Activated CD4-positive, alpha-beta T cell treated with anti-CD3 and anti-CD28 coated beads, Interleukin-2, amount 10 ng/mL, durations not matched to agents 24 days and 14 days (primary cell): ENCODE measurements at regions not wholly inside any gene's neighbourhood (a gene's known extent, or its start where the extent isn't known, plus 50 kb on each side); places are given as distances from the start of the nearest gene placed in this dataset.
"Not testable (repeated sequence)": the region's sequence is repeated elsewhere in the genome, so short reads cannot be mapped to it uniquely, and the experiment has no call there.

ENCODE experiments used
- DNase-seq: peaks from one replicate; pipeline ENCODE4 v3.0.0; 2022
- H3K27ac Mint-ChIP-seq: one replicate; pipeline ENCODE4 v1.8.0; 2022; ENCODE audit warnings: mild to moderate bottlenecking, mixed read lengths
- H3K27me3 Mint-ChIP-seq: one replicate; pipeline ENCODE4 v1.8.0; 2022; ENCODE audit warnings: mixed read lengths
- H3K36me3 Mint-ChIP-seq: one replicate; pipeline ENCODE4 v1.8.0; 2022; ENCODE audit warnings: low read depth, mild to moderate bottlenecking, mixed read lengths
- H3K4me1 Mint-ChIP-seq: one replicate; pipeline ENCODE4 v1.8.0; 2021; ENCODE audit warnings: mixed read lengths
- H3K4me3 Mint-ChIP-seq: one replicate; pipeline ENCODE4 v1.8.0; 2022; ENCODE audit warnings: mild to moderate bottlenecking, moderate library complexity, mixed read lengths
- H3K9me3 Mint-ChIP-seq: one replicate; pipeline ENCODE4 v1.8.0; 2021; ENCODE audit warnings: mixed read lengths
- intact Hi-C: fragments of 100-400 bp; cut with micrococcal nuclease; formaldehyde crosslinking; loops from one replicate; pipeline ENCODE4 v1.15.1; 2023

DNA sequence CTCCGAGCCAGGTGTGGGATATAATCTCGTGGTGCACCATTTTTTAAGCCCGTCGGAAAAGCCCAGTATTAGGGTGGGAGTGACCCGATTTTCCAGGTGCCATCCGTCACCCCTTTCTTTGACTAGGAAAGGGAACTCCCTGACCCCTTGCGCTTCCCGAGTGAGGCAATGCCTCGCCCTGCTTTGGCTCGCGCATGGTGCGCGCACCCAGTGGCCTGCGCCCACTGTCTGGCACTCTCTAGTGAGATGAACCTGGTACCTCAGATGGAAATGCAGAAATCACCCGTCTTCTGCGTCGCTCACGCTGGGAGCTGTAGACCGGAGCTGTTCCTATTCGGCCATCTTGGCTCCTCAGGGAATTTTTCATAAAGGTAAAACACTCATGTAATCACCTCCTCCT, 63.9 kb downstream of the RWDD3 start:
- H3K36me3 Mint-ChIP-seq, H3K4me1 Mint-ChIP-seq, intact Hi-C loops, H3K9me3 Mint-ChIP-seq, DNase-seq, H3K27ac Mint-ChIP-seq, H3K4me3 Mint-ChIP-seq, H3K27me3 Mint-ChIP-seq: not testable (repeated sequence)

DNA sequence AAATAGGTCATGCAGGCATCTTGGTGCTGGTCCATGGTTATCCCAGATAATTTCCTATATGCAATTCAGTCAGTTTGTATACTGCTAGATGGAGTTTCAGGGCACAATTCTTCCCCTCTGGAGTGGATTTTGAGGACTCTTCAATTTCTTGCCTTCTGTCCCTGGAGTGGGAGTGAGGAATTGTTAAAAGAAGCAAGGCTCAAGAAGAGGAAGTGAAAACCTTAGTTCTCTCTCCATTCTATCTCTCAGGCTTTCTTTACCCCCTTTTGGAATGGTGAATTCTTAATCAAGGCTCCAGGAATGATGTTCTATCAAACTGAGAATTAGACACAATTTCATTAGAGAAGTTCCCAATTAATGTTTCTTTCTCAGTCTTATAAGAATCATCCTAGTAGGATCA, 67.1 kb downstream of the RWDD3 start:
- no peaks in the 10 kb centered on the region for H3K27me3 Mint-ChIP-seq
- no peaks in the 10 kb centered on the region for H3K4me1 Mint-ChIP-seq
- intact Hi-C loops, result no loop called here
- no peak overlapping the region for H3K4me3 Mint-ChIP-seq
- DNase-seq, result no peak
- H3K9me3 Mint-ChIP-seq, result no peaks in the 10 kb centered on the region
- H3K36me3 Mint-ChIP-seq, result no peaks in the 10 kb centered on the region
- no peak overlapping the region for H3K27ac Mint-ChIP-seq

DNA sequence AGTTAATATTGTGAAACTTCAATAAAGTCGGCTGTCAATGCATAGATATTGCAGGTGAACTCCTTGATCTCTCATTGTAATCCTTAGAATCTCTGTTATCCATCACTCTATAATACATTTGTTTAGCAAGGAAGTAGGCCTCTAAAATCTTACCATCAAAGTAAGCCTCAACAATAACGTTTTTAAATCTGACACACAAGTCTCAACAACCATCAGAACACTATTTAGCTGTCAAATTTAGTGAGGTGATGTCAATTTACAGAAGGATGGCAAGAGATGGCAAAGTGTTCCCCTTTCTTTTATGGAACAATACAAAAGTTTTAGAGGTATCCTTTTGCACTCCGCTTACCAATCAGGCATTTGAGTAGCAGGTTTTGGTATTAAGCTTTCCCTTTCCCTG, 67.6 kb downstream of the RWDD3 start:
- Mint-ChIP-seq H3K4me3 (no peak overlapping the region), H3K36me3 (no peaks in the 10 kb centered on the region), H3K27me3 (no peaks in the 10 kb centered on the region), H3K27ac (no peak overlapping the region), H3K9me3 (no peaks in the 10 kb centered on the region), H3K4me1 (no peaks in the 10 kb centered on the region)
- no peak for DNase-seq
- intact Hi-C loops, result no loop called here

DNA sequence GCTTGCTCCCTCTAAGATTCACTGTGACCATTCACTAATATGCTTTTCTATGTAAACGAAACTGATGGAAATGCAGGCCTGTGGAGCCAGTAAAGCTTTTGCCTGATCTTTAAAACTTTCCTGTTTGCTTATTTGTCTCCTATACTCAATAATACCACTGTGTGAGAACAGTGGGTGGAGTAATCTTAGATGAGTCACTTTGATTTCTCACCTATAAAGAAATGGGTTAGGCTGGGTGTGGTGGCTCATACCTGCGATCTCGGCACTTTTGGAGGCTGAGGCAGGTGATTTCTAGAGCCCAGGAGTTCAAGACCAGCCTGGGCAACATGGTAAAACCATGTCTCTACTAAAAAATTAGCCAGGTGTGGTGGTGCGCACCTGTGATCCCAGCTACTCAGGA, 70.8 kb downstream of the RWDD3 start:
- Mint-ChIP-seq H3K27me3 (peaks cover 6% of the 10 kb centered on the region), H3K36me3 (no peaks in the 10 kb centered on the region), H3K27ac (no peak overlapping the region), H3K4me1 (no peaks in the 10 kb centered on the region), H3K4me3 (no peak overlapping the region), H3K9me3 (no peaks in the 10 kb centered on the region)
- intact Hi-C loops, result no loop called here
- DNase-seq, result no peak

DNA sequence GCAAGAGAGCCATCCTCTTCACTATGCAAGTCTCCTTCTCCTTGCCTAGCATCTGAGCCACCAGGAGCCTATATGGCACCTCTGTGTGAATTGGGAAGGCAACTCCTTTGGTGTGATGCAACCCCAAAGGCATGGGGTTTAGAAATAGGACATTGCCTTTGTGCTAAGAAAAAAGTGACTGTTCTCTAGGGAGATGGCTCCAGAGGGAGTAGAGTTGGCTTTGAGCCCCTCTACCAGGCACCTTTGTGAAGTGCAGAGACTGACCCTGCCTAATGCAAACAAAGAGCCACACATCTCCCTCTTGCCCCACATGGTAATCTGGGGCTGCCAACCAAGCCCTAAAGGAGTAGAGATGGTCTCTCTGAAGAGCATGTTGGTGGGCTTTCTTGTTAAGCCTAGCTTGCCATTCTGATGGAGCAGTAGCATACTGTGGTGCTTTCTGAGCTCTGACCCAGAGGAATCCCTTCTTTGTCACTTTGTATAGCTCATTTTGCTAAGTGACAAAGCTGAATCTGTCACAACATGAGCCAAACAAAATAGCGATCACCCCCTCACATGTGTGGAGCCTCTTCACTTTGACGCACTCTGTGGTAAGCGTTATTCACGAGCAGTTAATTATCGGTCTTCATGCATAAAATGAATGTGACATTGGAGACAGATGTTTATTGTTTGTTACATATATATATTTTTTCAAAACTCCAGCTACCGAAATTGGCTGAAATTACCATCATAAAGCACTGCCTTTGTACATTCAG, 74.4 kb downstream of the RWDD3 start:
- no peak overlapping the region for H3K4me3 Mint-ChIP-seq
- no peaks in the 10 kb centered on the region for H3K9me3 Mint-ChIP-seq
- H3K36me3 Mint-ChIP-seq, result no peaks in the 10 kb centered on the region
- no peak for DNase-seq
- H3K27me3 Mint-ChIP-seq, result peaks cover 6% of the 10 kb centered on the region
- intact Hi-C loops, result no loop called here
- H3K27ac Mint-ChIP-seq, result no peak overlapping the region
- H3K4me1 Mint-ChIP-seq, result no peaks in the 10 kb centered on the region

DNA sequence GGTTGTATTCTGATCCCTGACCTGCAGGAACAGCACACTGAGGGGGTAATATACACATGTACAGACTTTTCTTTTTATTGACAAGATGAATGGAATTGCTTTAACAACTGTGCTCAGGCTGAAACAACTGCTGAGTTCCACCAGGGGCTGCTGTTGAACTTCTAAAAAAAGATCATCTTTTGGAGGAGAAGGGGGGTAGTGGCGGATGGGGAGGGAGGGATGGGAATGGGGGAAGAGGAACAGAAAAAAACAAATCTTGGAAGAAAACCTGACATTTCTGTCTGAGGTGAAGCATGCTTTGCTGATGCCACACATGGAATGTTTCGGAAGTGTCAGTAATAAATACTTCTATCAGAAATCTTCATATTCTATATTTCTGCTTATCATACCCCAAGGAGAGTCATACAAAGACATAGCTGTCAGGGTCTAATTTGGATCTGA, 75.0 kb downstream of the RWDD3 start:
- intact Hi-C loops, result no loop called here
- DNase-seq, result no peak
- Mint-ChIP-seq H3K9me3 (no peaks in the 10 kb centered on the region), H3K27ac (no peak overlapping the region), H3K27me3 (peaks cover 6% of the 10 kb centered on the region), H3K36me3 (no peaks in the 10 kb centered on the region), H3K4me1 (no peaks in the 10 kb centered on the region), H3K4me3 (no peak overlapping the region)

DNA sequence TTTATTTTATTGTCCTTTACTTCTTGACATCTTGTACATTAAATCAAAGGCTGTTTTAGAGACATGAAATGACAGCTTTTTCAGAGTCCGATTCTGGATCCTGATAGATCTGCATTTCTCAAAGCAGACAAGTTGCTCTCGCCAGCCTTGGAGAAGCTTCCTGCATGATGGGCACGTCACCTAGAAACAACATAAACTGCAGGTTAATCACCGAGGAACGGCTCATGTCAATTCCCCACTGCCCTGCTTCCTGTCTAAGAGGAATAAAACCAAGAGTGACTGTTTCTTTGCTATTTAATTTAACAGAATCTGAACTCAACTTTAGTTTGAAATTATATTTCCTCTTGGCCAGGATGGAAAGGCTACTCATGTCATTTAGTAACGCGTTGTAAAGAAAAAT, 77.0 kb downstream of the RWDD3 start:
- DNase-seq, result no peak
- H3K27ac Mint-ChIP-seq, result no peak overlapping the region

DNA sequence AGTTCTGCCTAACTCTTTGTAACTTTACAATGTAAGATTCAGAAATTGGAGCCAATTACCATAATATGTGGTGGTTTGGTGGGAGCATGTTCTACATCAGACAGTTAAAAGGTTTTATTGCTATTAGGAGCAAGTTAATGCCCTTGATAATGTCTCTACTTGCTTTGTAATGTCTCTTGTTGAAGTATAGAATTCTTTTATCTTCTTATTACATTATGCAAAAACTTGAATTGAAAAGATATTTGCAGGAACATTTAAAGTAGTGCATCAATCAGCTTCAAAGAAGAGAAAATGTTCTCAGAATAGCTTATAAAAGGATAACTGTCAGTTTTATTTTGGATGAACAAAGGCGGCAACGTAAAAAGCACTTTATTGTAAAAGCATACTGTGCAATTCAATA, 77.8 kb downstream of the RWDD3 start:
- Mint-ChIP-seq H3K4me1 (no peaks in the 10 kb centered on the region), H3K4me3 (no peak overlapping the region), H3K9me3 (peaks cover 3% of the 10 kb centered on the region), H3K27me3 (peaks cover 6% of the 10 kb centered on the region), H3K27ac (no peak overlapping the region), H3K36me3 (no peaks in the 10 kb centered on the region)
- no peak for DNase-seq
- intact Hi-C loops, result no loop called here

More for the DNA sequence above, 77.0 kb downstream of the RWDD3 start:
- Mint-ChIP-seq H3K9me3 (peaks cover 3% of the 10 kb centered on the region), H3K27me3 (peaks cover 6% of the 10 kb centered on the region), H3K4me1 (no peaks in the 10 kb centered on the region), H3K4me3 (no peak overlapping the region), H3K36me3 (no peaks in the 10 kb centered on the region)
- intact Hi-C loops, result no loop called here

DNA sequence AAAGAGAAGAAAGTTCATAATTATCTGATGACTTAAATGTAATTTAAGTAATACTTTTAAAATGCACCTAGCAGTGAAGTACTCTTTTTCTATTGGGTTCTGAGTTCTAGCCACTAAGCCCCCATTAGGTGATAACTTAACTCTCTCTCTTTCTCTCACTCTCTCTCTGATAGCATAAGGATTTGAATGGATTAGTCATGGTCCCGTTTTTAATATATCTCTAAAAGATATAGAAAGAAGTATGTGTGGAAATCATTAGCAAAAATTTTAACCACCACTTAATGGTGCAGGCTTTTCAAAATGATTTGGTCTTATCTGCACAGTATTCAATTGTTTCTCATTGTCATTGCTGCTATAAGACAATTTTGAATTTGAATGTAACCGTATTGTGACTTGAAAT, 78.2 kb downstream of the RWDD3 start:
- peaks cover 5% of the 10 kb centered on the region for H3K27me3 Mint-ChIP-seq

DNA sequence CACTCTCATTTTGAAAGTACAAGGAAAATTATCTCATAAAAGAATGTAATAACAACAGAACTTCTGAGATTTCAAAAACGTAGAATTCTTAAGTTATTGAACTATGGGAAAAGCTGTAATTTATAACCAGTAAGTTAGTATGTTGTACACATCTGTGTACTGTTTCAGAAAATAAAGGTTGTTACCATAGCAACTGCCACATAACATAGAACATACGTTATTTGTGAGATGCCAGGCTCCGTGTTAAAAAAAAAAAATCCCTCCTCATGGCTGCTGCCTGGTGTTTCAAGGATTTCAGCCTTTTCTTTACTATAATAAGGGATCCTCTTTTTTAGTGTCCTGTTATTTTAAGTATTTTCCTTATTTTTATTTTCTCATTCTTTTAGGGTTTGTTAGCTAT, 79.5 kb downstream of the RWDD3 start:
- no peak for DNase-seq
- intact Hi-C loops, result no loop called here
- Mint-ChIP-seq H3K36me3 (no peaks in the 10 kb centered on the region), H3K9me3 (peaks cover 3% of the 10 kb centered on the region), H3K27me3 (peaks cover 5% of the 10 kb centered on the region), H3K4me3 (no peak overlapping the region), H3K4me1 (no peaks in the 10 kb centered on the region), H3K27ac (no peak overlapping the region)

More for the DNA sequence above, 78.2 kb downstream of the RWDD3 start:
- DNase-seq, result no peak
- H3K9me3 Mint-ChIP-seq, result peaks cover 3% of the 10 kb centered on the region
- no peak overlapping the region for H3K27ac Mint-ChIP-seq
- no peaks in the 10 kb centered on the region for H3K36me3 Mint-ChIP-seq
- H3K4me3 Mint-ChIP-seq, result no peak overlapping the region
- no peaks in the 10 kb centered on the region for H3K4me1 Mint-ChIP-seq
- intact Hi-C loops, result no loop called here

DNA sequence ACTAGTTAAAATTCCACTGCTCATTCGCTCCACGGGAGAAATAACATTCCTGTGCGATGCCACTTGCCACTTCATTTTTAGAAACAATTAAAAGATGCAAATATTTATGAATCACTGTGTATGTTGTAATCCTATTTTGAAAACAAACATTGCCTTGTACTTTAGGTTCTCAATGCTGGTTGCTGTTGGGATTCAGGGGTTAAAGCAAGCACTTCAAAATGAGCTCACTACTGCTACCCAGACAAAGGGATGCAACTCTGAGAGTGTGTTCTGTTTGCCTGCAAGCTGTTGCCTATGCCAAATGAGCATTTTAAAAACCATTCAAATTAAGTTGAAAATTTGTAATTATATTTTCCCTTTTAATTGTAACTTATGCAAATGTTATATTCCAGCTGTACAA, 87.5 kb downstream of the RWDD3 start:
- Mint-ChIP-seq H3K27me3 (no peaks in the 10 kb centered on the region), H3K4me1 (no peaks in the 10 kb centered on the region), H3K27ac (no peak overlapping the region), H3K4me3 (no peak overlapping the region), H3K36me3 (no peaks in the 10 kb centered on the region), H3K9me3 (no peaks in the 10 kb centered on the region)
- intact Hi-C loops, result no loop called here
- DNase-seq, result no peak

DNA sequence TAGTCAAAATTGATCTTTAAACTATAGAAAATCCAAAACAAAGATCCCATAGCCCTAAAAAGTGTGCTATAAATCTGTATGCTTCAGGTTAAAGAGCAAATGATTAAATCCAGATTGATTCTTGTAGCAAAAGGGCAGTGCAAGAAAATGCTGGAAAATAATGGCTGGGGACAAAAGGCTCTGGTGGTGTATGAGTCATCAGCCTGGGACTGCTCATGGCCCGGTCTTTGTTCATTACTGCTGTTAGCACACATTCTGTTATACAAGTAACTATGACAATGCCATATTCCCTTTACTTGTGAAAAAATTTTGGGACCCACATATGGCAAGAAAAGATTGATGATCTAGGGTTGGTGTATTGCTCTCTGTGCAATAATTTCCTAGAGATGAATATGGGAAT, 89.1 kb downstream of the RWDD3 start:
- H3K4me3 Mint-ChIP-seq, result no peak overlapping the region
- intact Hi-C loops, result no loop called here
- H3K36me3 Mint-ChIP-seq, result no peaks in the 10 kb centered on the region
- no peaks in the 10 kb centered on the region for H3K9me3 Mint-ChIP-seq
- DNase-seq, result no peak
- H3K27me3 Mint-ChIP-seq, result no peaks in the 10 kb centered on the region
- H3K4me1 Mint-ChIP-seq, result no peaks in the 10 kb centered on the region
- no peak overlapping the region for H3K27ac Mint-ChIP-seq

DNA sequence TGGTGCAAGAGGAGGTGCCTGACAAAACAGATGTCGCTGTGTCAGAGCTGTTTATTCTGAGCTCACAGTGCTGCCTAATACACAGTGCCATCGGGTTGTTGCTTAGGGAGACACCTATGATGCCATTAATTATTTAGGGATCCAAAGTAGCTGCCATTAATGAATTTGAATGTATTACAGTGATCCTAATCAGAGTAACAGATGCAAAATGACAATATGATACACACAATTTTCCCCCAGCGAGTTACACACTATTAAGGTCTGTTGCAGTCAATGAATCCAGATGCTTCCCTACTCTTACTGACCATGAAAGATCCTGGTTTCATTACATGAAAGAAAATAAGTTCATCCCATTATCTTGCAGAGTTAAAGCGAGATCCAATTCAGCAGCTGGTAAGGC, 91.3 kb downstream of the RWDD3 start:
- no peak for DNase-seq
- H3K36me3 Mint-ChIP-seq, result no peaks in the 10 kb centered on the region
- no peaks in the 10 kb centered on the region for H3K4me1 Mint-ChIP-seq
- no peak overlapping the region for H3K27ac Mint-ChIP-seq
- H3K9me3 Mint-ChIP-seq, result no peaks in the 10 kb centered on the region
- H3K27me3 Mint-ChIP-seq, result no peaks in the 10 kb centered on the region
- H3K4me3 Mint-ChIP-seq, result no peak overlapping the region
- intact Hi-C loops, result no loop called here

DNA sequence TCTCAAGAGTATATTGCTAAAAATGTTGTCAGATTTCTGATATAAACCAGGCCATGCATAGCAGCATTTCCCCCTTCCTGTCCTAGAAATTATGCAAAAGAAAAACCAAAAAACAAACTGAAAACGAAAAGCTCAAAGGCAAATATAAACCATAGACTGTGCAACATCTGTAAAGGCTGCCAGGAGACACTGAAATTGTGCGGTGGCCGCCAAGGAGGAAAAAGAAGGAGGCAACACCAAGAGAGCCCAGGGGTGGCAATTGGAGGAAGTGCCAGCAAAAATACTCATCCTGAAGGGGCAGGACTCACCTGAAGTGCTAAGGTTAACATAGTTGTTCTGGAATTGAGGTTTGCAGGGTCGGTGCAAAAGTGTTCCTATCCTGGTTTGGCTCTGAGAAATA, 92.0 kb downstream of the RWDD3 start:
- Mint-ChIP-seq H3K4me1 (no peaks in the 10 kb centered on the region), H3K36me3 (no peaks in the 10 kb centered on the region), H3K9me3 (no peaks in the 10 kb centered on the region), H3K27ac (no peak overlapping the region), H3K27me3 (no peaks in the 10 kb centered on the region), H3K4me3 (no peak overlapping the region)
- intact Hi-C loops, result no loop called here
- DNase-seq, result no peak

DNA sequence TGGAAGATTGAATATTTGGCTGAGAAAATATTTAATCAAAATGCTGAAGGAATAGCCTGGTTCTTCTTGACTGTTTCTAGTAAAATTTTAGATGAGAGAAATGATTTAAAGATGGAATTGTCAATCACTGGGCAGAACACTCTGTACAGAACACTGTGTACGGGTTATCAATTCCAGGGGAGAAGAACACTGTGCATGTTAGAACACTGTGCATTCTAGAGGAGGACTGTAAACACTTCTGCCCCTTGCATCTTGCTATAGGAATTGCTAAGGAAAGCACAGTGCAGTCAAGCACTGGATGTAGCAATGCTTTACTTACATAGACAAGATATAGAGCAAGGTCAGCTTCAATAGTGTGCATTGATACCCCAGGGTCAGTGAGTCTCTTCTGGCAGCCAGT, 98.7 kb downstream of the RWDD3 start:
- Mint-ChIP-seq H3K36me3 (no peaks in the 10 kb centered on the region), H3K27me3 (no peaks in the 10 kb centered on the region), H3K9me3 (no peaks in the 10 kb centered on the region), H3K27ac (no peak overlapping the region), H3K4me1 (no peaks in the 10 kb centered on the region), H3K4me3 (no peak overlapping the region)
- intact Hi-C loops, result no loop called here
- DNase-seq, result no peak
